COR-L47 (cell line): ENCODE measurements at regions not wholly inside any gene's neighbourhood (a gene's known extent, or its start where the extent isn't known, plus 50 kb on each side); places are given as distances from the start of the nearest gene placed in this dataset.

Source experiments
- DNase-seq: peaks from one replicate; lab custom pipeline; 2025; lab: John Stamatoyannopoulos, UW

GRCh38 chr10:2445370-2445769 is 622.0 kb upstream of the PFKP start:
- DNase-seq: no peak

- no peak for DNase-seq
Observed at GRCh38 chr10:2439983-2440382, 627.4 kb upstream of the PFKP start.

- DNase-seq: no peak
Observed at GRCh38 chr10:2439000-2439399, 628.3 kb upstream of the PFKP start.

GRCh38 chr10:2438248-2438939 is 629.0 kb upstream of the PFKP start:
- DNase-seq: no peak

GRCh38 chr10:2436933-2437332 is 630.4 kb upstream of the PFKP start:
- no peak for DNase-seq

DNA sequence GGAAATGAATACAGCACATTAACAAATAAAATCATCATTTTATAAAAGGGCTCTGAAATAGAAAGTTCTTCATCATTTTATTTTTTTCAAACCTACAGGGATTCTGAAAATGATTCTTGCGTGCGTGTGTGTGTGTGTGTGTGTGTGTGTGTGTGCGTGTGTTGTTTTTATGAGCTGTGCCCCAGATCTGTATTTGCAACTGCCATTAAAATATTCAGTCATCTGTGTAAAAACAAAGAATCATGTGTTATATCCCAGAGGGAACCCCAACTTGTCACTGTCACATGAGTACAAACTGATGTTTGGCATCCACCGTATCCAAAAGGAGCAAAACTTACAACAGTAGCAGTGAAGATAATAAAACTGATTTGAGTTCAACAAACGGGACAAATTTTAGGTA is 635.4 kb upstream of the PFKP start:
- no peak for DNase-seq

DNA sequence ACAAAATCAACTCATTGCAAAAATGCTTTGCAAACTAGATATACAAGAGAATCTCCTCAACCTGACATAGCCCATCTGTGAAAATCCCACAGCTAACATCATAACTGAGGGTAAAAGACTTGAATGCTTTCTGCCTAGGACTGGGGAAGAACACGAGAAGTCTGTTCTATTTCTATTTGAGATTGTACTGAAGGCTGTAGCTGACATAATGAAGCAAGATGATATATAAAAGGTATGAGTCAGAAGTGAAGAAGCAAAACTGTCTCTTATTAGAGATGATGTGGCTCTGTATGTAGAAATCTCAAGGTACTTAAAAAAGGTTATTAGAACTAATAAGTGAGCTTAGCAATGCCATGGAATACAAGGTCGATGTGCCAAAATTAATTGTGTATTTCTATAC is 639.9 kb upstream of the PFKP start:
- no peak for DNase-seq

DNA sequence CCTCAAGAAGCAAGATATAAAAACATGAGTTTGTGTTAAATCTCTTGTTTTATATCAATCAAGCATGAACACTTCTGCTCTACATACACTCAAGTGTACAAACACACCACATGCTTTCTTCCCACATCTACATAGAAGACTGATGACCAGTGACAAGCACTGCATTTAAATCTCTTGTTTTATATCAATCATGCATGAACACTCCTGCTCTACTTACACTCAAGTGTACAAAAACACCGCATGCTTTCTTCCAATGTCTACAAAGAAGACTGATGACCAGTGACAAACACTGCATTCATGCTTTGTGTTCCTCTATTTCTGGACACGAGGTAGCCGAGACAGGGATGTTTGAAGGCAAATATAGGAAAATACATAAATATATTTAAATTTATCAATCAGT is 642.0 kb upstream of the PFKP start:
- DNase-seq: no peak

- DNase-seq: no peak
Observed at GRCh38 chr10:2414562-2414961, 652.8 kb upstream of the PFKP start.

GRCh38 chr10:2414039-2414438 is 653.3 kb upstream of the PFKP start:
- DNase-seq: no peak

GRCh38 chr10:2410049-2410448 is 657.3 kb upstream of the PFKP start:
- DNase-seq: no peak

GRCh38 chr10:2401459-2401858 is 664.1 kb upstream of the ADARB2 start:
- no peak for DNase-seq

- no peak for DNase-seq
Observed at GRCh38 chr10:2399482-2399881, 662.2 kb upstream of the ADARB2 start.

DNA sequence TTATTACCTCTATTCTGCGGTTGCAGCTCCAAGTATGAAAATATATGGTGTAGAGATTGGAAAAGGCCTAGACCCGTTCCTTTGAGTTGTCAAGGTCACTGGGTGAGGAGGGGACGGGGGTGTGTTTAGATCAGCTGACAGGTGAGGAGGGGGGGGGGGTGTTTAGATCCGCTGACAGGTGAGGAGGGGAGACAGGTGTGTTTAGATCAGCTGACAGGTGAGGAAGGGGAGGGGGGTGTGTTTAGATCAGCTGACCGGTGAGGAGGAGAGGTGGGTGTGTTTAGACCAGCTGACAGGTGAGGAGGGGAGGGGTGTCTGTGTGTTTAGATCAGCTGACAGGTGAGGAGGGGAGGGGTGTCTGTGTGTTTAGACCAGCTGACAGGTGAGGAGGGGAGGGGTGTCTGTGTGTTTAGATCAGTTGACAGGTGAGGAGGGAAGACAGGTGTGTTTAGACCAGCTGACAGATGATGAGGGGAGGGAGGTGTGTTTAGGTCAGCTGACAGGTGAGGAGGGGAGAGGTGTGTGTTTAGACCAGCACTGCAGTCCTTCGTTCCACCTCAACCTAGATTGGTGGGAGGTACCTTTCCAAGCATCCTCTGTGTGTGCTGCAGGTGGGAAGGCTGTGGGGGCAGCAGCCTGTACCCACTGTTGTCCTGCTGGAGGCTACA is 655.0 kb upstream of the ADARB2 start:
- no peak for DNase-seq

DNA sequence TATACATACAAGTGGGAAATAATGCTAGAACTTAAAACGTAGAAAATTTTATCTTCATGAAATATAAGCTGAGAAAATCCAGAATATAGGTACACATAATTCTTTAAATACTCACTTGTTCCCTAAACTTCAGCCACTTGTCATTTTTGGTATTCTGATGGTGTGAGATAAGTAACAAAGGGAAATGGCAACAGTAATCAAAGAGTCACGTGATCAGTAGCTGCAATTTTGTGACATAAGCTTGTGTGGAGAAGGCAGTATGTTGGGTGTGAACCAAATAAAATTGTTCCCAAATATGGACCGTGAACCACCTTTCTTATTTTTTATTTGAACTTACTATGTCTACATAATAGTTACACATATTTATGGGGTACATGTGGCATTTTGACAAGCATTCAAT is 650.3 kb upstream of the ADARB2 start:
- DNase-seq: no peak

- no peak for DNase-seq
Observed at GRCh38 chr10:2387261-2387660, 649.9 kb upstream of the ADARB2 start.

GRCh38 chr10:2380218-2380617 is 642.9 kb upstream of the ADARB2 start:
- no peak for DNase-seq

GRCh38 chr10:2367083-2367482 is 629.8 kb upstream of the ADARB2 start:
- DNase-seq: no peak

- no peak for DNase-seq
Observed at GRCh38 chr10:2366264-2366931, 629.1 kb upstream of the ADARB2 start.

DNA sequence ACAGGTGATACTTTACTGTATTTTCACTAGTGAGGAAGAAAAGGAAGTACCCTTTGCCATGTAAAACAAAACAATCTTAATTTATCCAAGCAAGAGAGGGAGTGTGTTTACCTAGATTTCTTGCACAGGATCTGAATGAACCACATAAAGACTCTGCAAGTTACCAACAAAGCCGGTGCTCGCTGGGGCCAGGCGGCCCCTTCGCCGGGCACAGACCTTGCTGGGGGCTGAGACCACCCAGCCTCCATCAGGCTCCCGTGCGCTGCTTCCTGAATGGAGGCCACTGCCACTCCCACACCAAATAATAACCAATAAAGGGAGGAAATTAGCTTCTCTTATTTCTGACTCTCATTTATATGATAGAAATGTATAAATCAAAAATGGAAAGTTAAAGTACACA is 625.0 kb upstream of the ADARB2 start:
- DNase-seq: no peak

GRCh38 chr10:2358586-2358985 is 621.3 kb upstream of the ADARB2 start:
- no peak for DNase-seq

- DNase-seq: no peak
Observed at GRCh38 chr10:2356670-2357069, 619.3 kb upstream of the ADARB2 start.

DNA sequence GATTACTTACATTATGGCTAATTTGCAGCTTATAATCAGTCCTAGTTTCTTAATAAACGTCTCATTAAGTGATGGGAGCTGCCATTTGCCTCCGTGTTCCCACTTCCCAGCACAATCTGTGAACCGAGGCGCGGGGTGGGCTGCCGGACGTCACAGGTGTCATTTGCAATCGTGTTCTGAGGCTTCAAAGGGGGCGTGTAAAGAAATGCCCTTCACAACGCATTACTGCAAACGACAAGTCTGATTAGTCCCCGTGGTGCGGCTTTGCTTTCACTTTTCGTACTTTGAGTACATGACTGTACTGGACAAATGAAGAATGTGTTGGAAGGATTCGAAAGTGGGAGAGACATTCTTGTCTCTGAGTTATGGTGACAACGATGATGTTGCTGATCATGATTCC is 614.2 kb upstream of the ADARB2 start:
- no peak for DNase-seq

DNA sequence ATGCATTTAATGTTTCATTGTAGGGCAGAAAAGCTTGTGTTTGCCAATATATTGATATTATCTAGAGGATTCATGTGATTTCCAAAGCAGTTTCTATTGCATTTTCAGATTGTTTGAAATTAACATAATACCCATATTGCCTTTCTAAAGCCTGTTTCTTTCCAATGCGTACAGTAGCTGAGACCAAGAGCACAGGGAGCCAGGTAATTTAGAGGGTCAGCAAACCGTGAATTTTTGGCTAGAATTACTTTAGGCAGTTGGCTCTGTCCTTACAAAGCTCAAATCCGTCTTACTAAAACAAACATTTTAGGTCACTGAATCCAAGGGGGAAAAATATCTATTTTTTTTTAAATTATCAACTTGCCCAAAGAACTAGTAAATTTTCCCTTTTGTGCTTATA is 604.9 kb upstream of the ADARB2 start:
- DNase-seq: no peak
